ENCODE measurements at regions not wholly inside any gene's neighbourhood (a gene's known extent, or its start where the extent isn't known, plus 50 kb on each side); places are given as distances from the start of the nearest gene placed in this dataset.

- CTCF ChIA-PET = no interaction called here
- Histone ChIP-seq H3K4me3 (ENCODE audit: low read depth, low read length) (no peak overlapping the region), H3K9me3 (ENCODE audit: control insufficient read depth, insufficient read depth, low read depth, low read length) (no peaks in the 10 kb centered on the region), H3K4me1 (ENCODE audit: control insufficient read depth, insufficient read depth, low read length) (no peaks in the 10 kb centered on the region), H3K27ac (ENCODE audit: extremely low read depth, low read depth, low read length) (no peak overlapping the region), H3K36me3 (ENCODE audit: control insufficient read depth in 2 of 2, insufficient read depth in 1 of 2, low read length in 2 of 2) (no peaks in the 10 kb centered on the region)
- POLR2A ChIA-PET = no interaction called here
- TF ChIP-seq ZNF362 (tag by site-specific recombination; IDR thresholded peaks at IDR 0.05) = no peak
- no peak for TF ChIP-seq ZNF473 (tag by site-specific recombination; IDR thresholded peaks at IDR 0.05)
- TF ChIP-seq, protein P1, sequence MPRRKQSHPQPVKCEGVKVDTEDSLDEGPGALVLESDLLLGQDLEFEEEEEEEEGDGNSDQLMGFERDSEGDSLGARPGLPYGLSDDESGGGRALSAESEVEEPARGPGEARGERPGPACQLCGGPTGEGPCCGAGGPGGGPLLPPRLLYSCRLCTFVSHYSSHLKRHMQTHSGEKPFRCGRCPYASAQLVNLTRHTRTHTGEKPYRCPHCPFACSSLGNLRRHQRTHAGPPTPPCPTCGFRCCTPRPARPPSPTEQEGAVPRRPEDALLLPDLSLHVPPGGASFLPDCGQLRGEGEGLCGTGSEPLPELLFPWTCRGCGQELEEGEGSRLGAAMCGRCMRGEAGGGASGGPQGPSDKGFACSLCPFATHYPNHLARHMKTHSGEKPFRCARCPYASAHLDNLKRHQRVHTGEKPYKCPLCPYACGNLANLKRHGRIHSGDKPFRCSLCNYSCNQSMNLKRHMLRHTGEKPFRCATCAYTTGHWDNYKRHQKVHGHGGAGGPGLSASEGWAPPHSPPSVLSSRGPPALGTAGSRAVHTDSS (tag by site-specific recombination; IDR thresholded peaks at IDR 0.05) = no peak
- no peak for TF ChIP-seq ZIC2 (tag by site-specific recombination; IDR thresholded peaks at IDR 0.05)
- TF ChIP-seq ZBTB10 (tag by site-specific recombination; IDR thresholded peaks at IDR 0.05) = no peak
- no peak for TF ChIP-seq MYNN (tag by site-specific recombination; IDR thresholded peaks at IDR 0.05; ENCODE audit: borderline replicate concordance)
- TF ChIP-seq ZNF610 (tag by site-specific recombination; IDR thresholded peaks at IDR 0.05; ENCODE audit: borderline replicate concordance) = no peak
- TF ChIP-seq ZNF324 (tag by site-specific recombination; IDR thresholded peaks at IDR 0.05) = no peak
- TF ChIP-seq ZFP41 (tag by site-specific recombination; IDR thresholded peaks at IDR 0.05; ENCODE audit: borderline replicate concordance) = no peak
- TF ChIP-seq ZNF785 (tag by site-specific recombination; IDR thresholded peaks at IDR 0.05) = no peak
- TF ChIP-seq ZNF174 (tag by site-specific recombination; IDR thresholded peaks at IDR 0.05) = no peak
- TF ChIP-seq MZF1 (tag by site-specific recombination; IDR thresholded peaks at IDR 0.05; ENCODE audit: borderline replicate concordance) = no peak
Measured at GRCh38 chr13:109481040-109481439, 305.3 kb downstream of the IRS2 start.

- no peaks in the 10 kb centered on the region for H3K9me3 ChIP-seq (ENCODE audit: control insufficient read depth, insufficient read depth, low read depth, low read length)
- H3K27ac ChIP-seq (ENCODE audit: extremely low read depth, low read depth, low read length) = no peak overlapping the region
- no peak for TF ChIP-seq KLF10 (tag by site-specific recombination; IDR thresholded peaks at IDR 0.05)
- CTCF ChIA-PET = no interaction called here
- H3K36me3 ChIP-seq (ENCODE audit: control insufficient read depth in 2 of 2, insufficient read depth in 1 of 2, low read length in 2 of 2) = no peaks in the 10 kb centered on the region
- no peak overlapping the region for H3K4me3 ChIP-seq (ENCODE audit: low read depth, low read length)
- POLR2A ChIA-PET = no interaction called here
- no peaks in the 10 kb centered on the region for H3K4me1 ChIP-seq (ENCODE audit: control insufficient read depth, insufficient read depth, low read length)
Measured at GRCh38 chr13:109480011-109480955, 306.1 kb downstream of the IRS2 start.

- CTCF ChIA-PET = no interaction called here
- H3K4me3 ChIP-seq (ENCODE audit: low read depth, low read length) = no peak overlapping the region
- H3K4me1 ChIP-seq (ENCODE audit: control insufficient read depth, insufficient read depth, low read length) = no peaks in the 10 kb centered on the region
- H3K9me3 ChIP-seq (ENCODE audit: control insufficient read depth, insufficient read depth, low read depth, low read length) = no peaks in the 10 kb centered on the region
- POLR2A ChIA-PET = no interaction called here
- no peaks in the 10 kb centered on the region for H3K36me3 ChIP-seq (ENCODE audit: control insufficient read depth in 2 of 2, insufficient read depth in 1 of 2, low read length in 2 of 2)
- H3K27ac ChIP-seq (ENCODE audit: extremely low read depth, low read depth, low read length) = no peak overlapping the region
- TF ChIP-seq OSR2 (tag by site-specific recombination; IDR thresholded peaks at IDR 0.05) (no peak), ZNF548 (tag by site-specific recombination; IDR thresholded peaks at IDR 0.05) (no peak), HOXA7 (CRISPR knock-in tag; IDR thresholded peaks at IDR 0.05; ENCODE audit: borderline replicate concordance) (no peak), ZNF776 (tag by site-specific recombination; IDR thresholded peaks at IDR 0.05; ENCODE audit: borderline replicate concordance) (no peak), SETDB1 (IDR thresholded peaks at IDR 0.05; ENCODE audit: insufficient read length, low read length) (no peak), ZNF571 (tag by site-specific recombination; IDR thresholded peaks at IDR 0.05) (no peak)
Measured at GRCh38 chr13:109479534-109479933, 306.8 kb downstream of the IRS2 start.
